Ecto neural progenitor cell (in vitro differentiated cells): ENCODE measurements at regions not wholly inside any gene's neighbourhood (a gene's known extent, or its start where the extent isn't known, plus 50 kb on each side); places are given as distances from the start of the nearest gene placed in this dataset.
"Not testable (repeated sequence)": the region's sequence is repeated elsewhere in the genome, so short reads cannot be mapped to it uniquely, and the experiment has no call there.

Experiments used
- DNase-seq: peaks from one replicate; pipeline ENCODE4 v3.0.0-alpha.2; 2018; ENCODE audit warnings: low spot score

GRCh38 chr2:19099181-19099580 lies 259.2 kb downstream of the OSR1 start:
- DNase-seq, result no peak

- DNase-seq, result no peak
Measured at GRCh38 chr2:19098467-19099160, 259.8 kb downstream of the OSR1 start.

- not testable (repeated sequence) for DNase-seq
Measured at GRCh38 chr2:19089476-19089875, 268.9 kb downstream of the OSR1 start.

DNA sequence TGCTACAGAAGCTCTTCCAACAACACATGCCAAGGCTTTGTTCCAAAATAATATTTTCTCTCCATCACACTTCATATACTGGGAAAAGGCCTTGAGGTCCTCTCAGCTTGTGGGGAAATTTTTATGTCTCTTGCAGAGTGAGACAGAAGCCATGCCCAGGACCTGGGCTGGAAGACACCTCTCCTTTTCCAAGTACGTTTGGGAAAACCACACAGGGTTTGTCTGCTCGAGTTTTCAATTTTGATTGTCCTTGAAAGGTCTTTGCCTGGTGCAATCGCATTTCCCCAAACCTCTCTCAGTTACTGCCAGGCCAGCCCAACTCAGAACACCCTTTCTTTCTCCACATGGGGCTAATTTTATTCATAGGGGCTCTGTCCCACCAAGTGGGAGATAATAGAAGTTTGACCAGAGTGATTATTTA lies 272.2 kb downstream of the OSR1 start:
- DNase-seq, result no peak

- no peak for DNase-seq
Measured at GRCh38 chr2:19078709-19079108, 279.7 kb downstream of the OSR1 start.

DNA sequence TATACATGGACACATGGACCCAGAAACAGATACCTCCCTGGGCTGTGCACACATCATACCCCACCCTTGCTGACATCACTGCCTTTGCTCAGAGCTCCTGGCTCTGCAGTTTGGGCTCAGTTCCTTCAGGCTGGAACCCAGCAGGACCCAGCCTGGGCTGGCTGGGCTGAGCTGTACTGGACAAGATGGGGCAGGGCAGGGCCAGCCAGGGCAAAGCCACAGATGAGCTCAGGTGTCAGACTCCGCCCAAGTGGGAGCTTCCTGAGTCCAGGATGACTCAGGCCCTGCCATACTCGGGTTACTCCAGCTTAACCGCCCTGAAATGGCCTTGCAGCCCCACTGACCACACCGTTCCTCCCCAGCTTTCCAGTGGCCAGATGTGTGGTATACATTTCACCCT lies 284.9 kb downstream of the OSR1 start:
- peak; percentile 51 for DNase-seq

DNA sequence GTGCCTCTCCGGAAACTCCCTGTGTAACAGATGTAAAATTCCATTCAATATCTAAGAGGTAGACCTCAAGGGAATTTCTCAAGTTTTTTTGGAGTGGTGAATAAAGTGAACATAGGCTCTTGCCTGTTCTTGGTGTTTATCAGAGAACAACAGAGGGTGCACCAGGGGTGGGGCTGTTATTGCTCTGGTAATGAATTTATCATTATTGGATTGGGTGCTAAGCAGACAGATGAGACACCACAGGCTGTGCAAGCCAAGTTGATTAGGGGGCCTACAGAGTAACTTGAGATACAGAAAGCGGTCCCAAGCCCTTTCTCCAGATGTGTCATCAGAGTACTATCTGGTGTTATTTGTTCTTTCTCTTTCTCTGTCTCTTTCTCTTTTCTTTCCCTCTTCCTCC lies 286.3 kb downstream of the OSR1 start:
- no peak for DNase-seq

- no peak for DNase-seq
Measured at GRCh38 chr2:19070886-19071285, 287.5 kb downstream of the OSR1 start.

DNA sequence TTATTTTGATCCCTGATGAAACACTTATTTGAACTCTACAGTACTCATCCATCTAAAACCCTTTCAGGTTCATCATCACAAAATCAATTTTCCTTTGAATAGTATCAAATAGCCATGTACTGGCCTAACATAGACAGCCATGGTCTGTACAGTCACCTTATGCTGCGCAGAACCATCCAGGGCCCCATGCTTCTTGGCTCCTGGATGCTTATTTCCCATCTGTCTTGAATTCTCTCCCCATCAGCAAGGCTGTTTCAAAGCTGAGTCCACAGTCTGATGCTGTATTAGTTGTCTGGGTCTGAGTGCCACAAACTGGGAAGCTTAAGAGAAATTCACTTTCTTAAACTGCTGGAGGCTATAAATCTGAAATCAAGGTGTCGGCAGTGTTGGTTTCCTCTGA lies 290.2 kb downstream of the OSR1 start:
- DNase-seq, result no peak

DNA sequence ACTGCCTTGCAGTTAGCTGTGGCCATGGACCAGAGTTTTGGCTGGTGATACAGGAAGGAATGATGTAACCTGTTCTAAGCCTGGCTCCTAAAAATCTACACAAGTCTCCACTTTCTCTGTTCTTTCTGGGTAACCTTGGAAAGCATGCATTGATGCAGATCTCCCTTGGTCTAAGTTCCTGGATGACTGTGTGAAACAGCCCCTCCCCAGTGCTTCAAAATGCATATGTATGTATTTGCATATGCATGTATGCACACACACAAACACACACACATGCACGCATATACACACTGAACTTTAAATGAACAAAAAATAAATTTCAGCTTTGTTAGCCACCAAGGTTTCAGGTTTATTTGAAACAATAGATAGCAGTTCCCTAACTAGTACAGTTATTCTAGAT lies 296.1 kb downstream of the OSR1 start:
- no peak for DNase-seq

GRCh38 chr2:19059076-19059475 lies 299.3 kb downstream of the OSR1 start:
- peak; percentile 50 for DNase-seq

GRCh38 chr2:19051203-19051831 lies 307.1 kb downstream of the OSR1 start:
- no peak for DNase-seq

- DNase-seq, result no peak
Measured at GRCh38 chr2:19050354-19050753, 308.1 kb downstream of the OSR1 start.

DNA sequence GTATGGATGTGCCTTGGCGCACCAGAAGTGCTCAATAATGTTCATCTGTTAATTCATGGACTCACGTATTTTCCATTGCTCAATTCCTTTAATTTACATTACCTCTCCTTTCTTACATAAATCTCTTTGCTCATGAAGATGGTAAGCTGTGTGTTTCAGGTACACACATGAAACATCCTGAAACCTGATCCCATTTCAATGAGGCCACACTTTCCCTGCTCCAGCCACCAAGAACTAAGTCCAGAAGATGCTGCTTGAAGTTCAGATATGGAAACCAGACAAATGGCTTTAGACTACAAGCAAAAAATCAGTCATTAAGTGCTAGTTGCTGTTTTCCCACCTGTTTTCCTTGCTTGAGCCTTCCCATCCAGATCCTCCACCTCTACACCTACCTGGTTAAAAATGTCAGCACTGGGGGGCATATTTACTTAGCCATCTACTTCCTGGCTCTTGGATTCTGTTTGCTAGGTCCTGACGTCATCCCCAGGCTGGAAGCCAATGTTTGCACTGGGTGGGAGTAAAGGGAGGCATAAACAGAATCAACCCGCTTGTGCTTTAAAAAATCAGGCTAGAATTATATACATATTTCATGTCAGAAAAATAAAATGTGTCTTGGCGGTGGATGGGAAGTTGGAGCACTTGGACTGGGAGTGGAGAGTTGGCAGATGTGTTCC lies 309.7 kb downstream of the OSR1 start:
- DNase-seq, result no peak

DNA sequence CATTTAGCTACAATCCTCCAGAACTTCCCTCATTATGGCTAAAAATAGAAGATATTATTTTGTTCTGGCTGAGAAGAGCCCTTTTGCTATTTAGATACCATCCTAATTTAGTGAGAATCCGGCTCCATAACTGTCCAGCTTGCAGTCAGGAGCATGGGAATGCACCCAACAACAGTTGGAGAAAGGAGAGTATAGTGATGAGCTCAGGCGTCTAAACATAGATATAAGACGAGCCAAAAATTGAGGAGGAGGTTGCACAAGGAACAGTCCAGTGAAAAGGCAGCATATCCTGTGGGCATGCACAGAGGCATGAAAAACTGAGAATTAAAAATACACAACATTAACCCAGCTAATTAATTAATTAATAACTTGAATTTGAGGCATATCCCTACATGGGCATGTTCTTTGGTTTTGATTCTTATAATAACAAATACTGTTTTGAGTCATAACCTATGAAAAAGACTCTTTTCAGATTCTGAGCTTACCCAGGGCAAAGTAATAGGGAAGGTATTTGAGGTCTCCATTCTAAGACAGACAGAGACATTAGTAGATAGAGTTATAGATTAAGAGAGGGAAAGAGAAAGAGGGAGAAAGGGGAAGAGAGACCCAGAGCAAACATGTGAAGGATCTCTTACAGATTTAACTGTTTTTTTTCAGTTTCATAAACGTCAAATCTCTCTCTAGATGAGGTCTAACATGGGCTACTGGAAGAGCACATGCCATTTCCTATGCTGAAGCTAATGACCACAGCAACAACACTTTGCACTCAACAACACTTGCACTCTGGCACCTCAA lies 311.2 kb downstream of the OSR1 start:
- no peak for DNase-seq

GRCh38 chr2:19045151-19045550 lies 313.3 kb downstream of the OSR1 start:
- DNase-seq, result no peak

DNA sequence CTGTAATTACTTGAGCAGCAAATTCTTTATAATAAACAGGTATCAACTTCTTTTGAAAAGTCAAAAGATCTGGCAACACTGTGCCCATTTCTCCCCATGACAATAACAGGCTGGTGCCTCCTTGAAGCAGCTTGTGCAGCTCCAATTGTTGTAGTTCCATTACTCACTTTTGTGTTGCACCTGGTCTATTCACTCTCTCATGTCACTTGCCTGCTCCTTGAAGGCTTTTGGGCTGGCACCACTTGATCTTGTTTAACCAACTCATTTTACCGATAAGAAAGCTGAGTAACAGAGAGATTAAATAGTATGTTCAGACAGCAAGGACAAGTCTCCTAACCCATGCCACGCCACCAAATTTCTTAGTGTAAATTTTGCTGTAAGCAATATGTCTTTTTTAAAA lies 314.5 kb downstream of the OSR1 start:
- no peak for DNase-seq

DNA sequence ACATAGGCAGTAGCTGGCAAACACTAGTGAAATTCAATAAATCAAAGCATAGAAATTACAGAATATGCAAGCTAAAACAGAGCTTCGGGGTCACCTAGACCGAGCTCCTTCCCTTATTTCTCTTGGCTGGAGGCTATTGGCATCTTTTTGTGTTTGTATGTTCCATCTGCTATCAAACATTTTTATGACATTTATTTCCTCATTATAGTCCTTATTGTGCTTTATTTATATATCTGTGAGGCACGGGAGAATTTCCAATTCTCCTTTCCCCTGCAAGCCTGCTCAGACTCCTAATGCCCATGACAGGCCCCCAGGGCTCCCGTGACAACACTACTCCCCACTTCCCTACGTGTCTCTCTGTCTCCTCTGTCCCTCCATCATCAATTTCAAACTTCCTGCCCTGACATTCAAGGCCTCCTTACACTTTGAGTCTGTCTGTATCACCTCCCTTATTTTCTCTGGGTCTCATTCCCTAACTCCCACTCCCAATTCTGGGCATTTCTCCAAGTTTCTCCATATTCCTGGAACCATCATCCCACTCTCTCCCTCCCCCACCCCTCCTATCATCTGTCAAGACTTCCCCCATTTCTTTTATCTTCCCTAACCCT lies 316.9 kb downstream of the OSR1 start:
- DNase-seq, result no peak

DNA sequence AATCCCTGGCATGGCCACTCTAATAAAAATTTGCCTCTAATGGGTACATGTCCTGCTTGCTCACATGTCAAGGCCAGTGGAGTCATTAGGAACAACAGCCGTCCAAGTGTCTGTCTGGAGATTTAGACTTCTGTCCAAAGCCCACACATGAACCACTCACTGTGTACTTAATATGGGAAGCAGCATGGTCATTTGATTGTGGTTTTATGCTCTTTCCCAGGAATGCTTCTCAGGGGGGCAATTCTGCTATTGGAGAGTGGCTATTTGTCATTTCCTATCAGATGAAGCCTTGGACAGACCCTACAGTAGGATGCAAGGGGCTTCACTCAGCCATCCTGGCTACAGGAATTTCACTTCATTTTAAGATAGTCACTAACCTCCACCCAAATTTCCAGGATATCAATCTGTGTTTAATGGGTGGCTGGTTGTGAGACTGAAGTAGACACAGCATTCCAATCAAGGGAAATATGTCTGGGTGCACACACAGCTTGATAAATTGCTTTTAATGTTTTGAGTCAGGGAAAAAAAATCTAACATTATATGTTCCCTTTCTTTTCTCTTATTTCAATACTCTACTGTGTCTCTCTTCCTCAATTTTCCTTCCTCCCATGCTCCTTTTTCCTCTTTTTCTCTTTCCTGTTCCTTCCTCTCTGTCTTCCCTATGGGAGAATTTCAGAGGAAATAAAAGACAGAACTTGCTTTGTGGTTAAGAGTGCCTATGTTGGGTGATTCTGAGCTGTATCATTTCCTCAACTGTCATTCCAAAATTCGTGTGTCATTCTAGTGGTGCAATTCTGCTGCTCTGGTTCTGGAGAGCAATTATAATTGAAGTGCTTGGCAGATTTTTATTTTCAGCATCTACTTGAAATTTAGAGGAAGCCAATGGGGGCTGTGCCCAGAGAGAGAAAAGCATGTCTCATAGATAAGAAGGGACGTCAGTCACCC lies 320.1 kb downstream of the OSR1 start:
- no peak for DNase-seq

GRCh38 chr2:19036091-19036490 lies 322.3 kb downstream of the OSR1 start:
- no peak for DNase-seq

DNA sequence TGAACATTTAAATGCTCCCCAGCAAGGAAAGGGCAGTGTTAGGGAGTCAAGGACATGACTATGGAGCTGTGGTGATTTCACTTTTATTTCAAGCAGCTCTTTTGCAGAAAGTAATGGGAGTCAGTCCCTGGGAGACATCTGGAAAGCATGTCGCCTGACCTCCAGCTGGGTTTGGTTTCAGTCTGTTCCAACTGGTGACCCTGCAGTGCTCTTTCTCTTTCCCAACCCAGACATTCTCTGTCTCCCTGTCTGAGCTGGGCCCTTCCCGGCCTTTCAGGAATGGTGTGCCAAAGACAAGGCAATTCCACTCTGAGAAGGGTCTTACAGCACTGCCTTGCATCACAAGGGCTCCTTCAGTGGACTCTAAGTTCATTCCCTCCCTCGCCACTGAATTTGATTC lies 323.2 kb downstream of the OSR1 start:
- no peak for DNase-seq
